Breast epithelium (tissue), 4 donors: ENCODE measurements at regions not wholly inside any gene's neighbourhood (a gene's known extent, or its start where the extent isn't known, plus 50 kb on each side); places are given as distances from the start of the nearest gene placed in this dataset.
A peak's percentile ranks its signal among the peaks of the same experiment; 100 is the strongest.

ENCODE experiments used
- DNase-seq, 2 donors: peaks; one replicate each; pipeline ENCODE4 v3.0.0-alpha.2; 2019; ENCODE audit warnings: low spot score in 2 of 2
- H3K27ac ChIP-seq, 2 donors: fragments of 200-600 bp; sonication (generic) in 1 of 2; one replicate each; pipeline ENCODE4 v1.5.1; 2016 to 2019; ENCODE audit warnings: mild to moderate bottlenecking in 1 of 2
- H3K27me3 ChIP-seq, 2 donors: fragments of 200-600 bp; sonication (generic) in 1 of 2; one replicate each; pipeline versions ENCODE4 v1.5.1 to v1.6.0; 2017 to 2019; ENCODE audit warnings: control low read depth in 1 of 2, mild to moderate bottlenecking in 1 of 2
- H3K36me3 ChIP-seq: fragments of 200-600 bp; one replicate; pipeline ENCODE4 v1.5.1; 2019
- H3K4me1 ChIP-seq, 2 donors: fragments of 200-600 bp; sonication (generic); one replicate each; pipeline ENCODE4 v1.5.1; 2016 to 2019; ENCODE audit warnings: control low read depth in 1 of 2
- H3K4me3 ChIP-seq, 3 donors: fragments of 200-600 bp; sonication (generic); 1 replicate in 2 of 3; 2 replicates in 1 of 3; pipeline ENCODE4 v1.5.1; 2016 to 2019; ENCODE audit warnings: mild to moderate bottlenecking in 3 of 3, moderate library complexity in 2 of 3
- H3K9me3 ChIP-seq, 2 donors: fragments of 200-600 bp; sonication (generic) in 1 of 2; one replicate each; pipeline ENCODE4 v1.5.1; 2016 to 2019; ENCODE audit warnings: control low read depth in 1 of 2
- POLR2A ChIP-seq: fragments of 450-650 bp; IDR thresholded peaks from one replicate; pipeline ENCODE4 v1.6.1; 2016; ENCODE audit warnings: antibody characterized with exemption, mild to moderate bottlenecking, moderate library complexity
- POLR2AphosphoS5 ChIP-seq, 3 donors: sonication (generic); formaldehyde crosslinking; IDR thresholded peaks; one replicate each; pipeline ENCODE4 v1.6.1; 2017; ENCODE audit warnings: antibody characterized with exemption in 3 of 3
- intact Hi-C: fragments of 100-400 bp; cut with DNase I; formaldehyde crosslinking; loops from one replicate; pipeline ENCODE4 v1.15.1; 2023; ENCODE audit warnings: low total_unique reads
- TF ChIP-seq, protein P1 (sequence below), 3 donors: fragments of 450-650 bp; IDR thresholded peaks; one replicate each; pipeline ENCODE4 v1.5.1; 2016 to 2017; ENCODE audit warnings: antibody characterized with exemption in 3 of 3, mild to moderate bottlenecking in 3 of 3, moderate library complexity in 3 of 3

DNA sequence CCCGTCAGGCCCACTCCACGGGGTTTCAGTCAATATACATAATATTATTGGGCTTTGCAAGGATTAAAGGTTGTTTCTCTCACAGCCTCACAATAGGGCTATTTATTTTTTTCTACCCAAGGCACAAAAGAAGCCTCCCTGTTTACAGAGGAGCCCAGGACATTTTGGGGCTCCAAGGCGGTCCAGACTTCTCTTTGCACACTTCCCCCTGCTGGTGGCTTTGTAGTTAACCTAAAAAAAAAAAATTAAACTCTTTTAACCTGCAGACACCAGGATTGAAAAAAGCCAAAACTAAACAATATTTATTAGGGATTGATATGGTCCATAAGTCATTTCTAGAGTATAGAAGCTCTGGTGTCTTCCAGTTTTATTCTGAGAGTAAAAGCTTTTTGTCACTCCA lies 169.7 kb upstream of the ZFHX3 start:
- Histone ChIP-seq H3K4me3 (no peak overlapping the region), H3K27me3 (no peaks in the 10 kb centered on the region), H3K27ac (no peak overlapping the region), H3K9me3 (no peaks in the 10 kb centered on the region), H3K4me1 (no peaks in the 10 kb centered on the region), H3K36me3 (no peaks in the 10 kb centered on the region)
- TF ChIP-seq, protein P1, sequence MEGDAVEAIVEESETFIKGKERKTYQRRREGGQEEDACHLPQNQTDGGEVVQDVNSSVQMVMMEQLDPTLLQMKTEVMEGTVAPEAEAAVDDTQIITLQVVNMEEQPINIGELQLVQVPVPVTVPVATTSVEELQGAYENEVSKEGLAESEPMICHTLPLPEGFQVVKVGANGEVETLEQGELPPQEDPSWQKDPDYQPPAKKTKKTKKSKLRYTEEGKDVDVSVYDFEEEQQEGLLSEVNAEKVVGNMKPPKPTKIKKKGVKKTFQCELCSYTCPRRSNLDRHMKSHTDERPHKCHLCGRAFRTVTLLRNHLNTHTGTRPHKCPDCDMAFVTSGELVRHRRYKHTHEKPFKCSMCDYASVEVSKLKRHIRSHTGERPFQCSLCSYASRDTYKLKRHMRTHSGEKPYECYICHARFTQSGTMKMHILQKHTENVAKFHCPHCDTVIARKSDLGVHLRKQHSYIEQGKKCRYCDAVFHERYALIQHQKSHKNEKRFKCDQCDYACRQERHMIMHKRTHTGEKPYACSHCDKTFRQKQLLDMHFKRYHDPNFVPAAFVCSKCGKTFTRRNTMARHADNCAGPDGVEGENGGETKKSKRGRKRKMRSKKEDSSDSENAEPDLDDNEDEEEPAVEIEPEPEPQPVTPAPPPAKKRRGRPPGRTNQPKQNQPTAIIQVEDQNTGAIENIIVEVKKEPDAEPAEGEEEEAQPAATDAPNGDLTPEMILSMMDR (IDR thresholded peaks at IDR 0.05), result no peak
- TF ChIP-seq POLR2A, result no peak
- DNase-seq, result no peak
- intact Hi-C loops, result no loop called here

DNA sequence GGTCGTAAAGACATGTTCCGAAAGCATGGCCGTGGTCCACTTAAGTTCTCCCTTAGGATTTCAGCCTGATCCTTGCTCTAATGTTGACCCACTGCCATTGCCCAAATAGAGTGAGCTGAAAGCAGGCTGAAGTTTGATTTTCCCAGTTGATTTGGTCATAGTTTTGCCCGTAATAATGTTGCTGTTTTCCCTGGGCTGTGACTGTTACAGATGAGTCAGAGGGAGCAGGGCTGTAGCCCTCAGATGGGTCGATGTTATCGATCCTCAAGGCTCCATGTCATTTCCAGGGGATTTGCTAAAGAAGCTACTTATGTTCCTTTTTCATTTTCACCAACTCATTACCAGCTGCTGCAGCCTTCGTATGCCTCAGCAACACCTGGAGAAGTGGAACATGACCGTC lies 169.0 kb upstream of the ZFHX3 start:
- no peak overlapping the region for H3K27ac ChIP-seq
- DNase-seq, result no peak
- H3K4me1 ChIP-seq, result no peaks in the 10 kb centered on the region
- no peaks in the 10 kb centered on the region for H3K36me3 ChIP-seq
- H3K27me3 ChIP-seq, result no peaks in the 10 kb centered on the region
- no peak overlapping the region for H3K4me3 ChIP-seq
- intact Hi-C loops, result no loop called here
- TF ChIP-seq, protein P1 (IDR thresholded peaks at IDR 0.05), result no peak
- no peak for TF ChIP-seq POLR2A
- TF ChIP-seq POLR2AphosphoS5 (IDR thresholded peaks at IDR 0.05), result no peak
- H3K9me3 ChIP-seq, result no peaks in the 10 kb centered on the region

DNA sequence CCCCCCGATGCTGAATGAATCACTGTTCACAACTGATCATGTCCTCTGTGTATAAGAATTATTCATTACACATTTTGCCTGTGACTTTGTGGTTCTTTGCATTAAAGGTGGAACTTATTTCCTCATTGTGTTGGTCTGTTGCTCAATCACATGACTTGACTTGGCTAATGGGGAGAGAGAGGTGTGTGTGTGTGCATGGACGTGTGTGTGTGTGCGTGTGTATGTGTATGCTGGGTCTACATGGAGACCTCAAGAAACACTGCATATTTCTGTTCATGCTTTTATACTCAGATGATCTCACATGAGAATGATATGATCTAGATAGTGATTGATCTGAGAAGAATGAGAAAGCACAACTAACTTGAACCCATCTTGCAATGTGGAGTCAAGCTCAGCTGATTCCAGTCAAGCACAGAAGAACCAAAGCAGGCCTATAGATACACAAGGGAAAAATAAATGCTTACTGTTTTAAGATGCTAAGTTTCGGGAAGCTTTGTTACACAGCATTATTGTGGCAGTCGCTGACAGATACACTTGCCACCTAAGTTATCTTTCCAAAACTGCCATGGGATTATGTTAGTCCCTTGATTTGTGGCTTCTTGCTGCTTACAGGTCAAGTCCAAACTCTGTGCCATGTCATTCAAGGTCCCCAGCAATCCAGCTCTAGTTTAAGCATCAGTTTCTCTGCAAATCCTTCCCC lies 167.9 kb upstream of the ZFHX3 start:
- no peak for TF ChIP-seq POLR2A
- no peak for TF ChIP-seq POLR2AphosphoS5 (IDR thresholded peaks at IDR 0.05)
- TF ChIP-seq, protein P1 (IDR thresholded peaks at IDR 0.05), result no peak
- Histone ChIP-seq H3K27ac (peak overlapping the region in 1 of 2 donors; percentile 48), H3K4me3 (no peak overlapping the region), H3K9me3 (no peaks in the 10 kb centered on the region), H3K36me3 (no peaks in the 10 kb centered on the region), H3K4me1 (no peaks in the 10 kb centered on the region), H3K27me3 (no peaks in the 10 kb centered on the region)
- intact Hi-C loops, result no loop called here
- no peak for DNase-seq

DNA sequence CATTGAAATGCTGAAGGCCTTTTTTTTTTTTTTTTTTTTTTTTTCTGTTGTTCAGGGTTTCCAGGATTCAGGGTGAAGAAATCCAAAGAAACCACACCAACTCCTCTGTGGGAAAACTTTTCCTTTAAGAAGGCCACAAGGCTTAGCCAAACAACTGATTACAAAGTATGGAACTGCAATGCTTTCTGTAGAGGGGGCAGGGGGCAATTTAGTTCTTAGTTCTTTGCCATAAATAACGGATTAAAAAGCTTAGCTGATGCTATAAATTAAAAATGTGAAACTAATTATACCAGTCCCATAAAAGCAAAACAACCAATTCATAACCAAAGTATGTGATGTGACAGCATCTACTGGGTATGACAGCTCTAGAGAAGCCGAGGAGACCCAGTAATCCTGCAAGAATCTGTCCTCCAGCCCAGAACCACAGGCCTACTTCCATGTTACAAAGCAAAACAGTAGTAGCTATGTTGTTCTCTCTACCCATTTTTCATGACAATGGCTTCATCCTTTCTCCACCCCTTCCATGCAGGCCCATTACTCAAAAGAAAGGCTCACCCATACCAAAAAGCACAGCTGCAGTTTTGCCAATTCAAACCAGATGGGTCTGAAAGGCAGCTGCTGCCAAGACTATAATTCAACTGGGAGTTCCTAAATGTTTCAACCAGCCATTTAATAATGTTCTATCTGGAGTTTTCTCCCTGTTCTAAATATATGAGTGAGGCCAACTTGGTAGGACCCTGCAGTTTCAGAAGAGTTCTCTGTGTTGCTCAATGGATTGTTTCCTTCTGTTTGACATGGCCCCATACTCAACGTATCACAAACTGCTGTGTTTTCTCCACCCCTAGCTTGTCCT lies 167.1 kb upstream of the ZFHX3 start:
- Histone ChIP-seq H3K9me3 (no peaks in the 10 kb centered on the region), H3K27me3 (no peaks in the 10 kb centered on the region), H3K36me3 (no peaks in the 10 kb centered on the region), H3K27ac (peak overlapping the region in 1 of 2 donors; percentile 48), H3K4me3 (no peak overlapping the region), H3K4me1 (no peaks in the 10 kb centered on the region)
- TF ChIP-seq POLR2AphosphoS5 (IDR thresholded peaks at IDR 0.05), result peak in 2 of 3 donors; percentile 11 to 13
- no peak for TF ChIP-seq POLR2A
- DNase-seq, result no peak
- intact Hi-C loops, result no loop called here

DNA sequence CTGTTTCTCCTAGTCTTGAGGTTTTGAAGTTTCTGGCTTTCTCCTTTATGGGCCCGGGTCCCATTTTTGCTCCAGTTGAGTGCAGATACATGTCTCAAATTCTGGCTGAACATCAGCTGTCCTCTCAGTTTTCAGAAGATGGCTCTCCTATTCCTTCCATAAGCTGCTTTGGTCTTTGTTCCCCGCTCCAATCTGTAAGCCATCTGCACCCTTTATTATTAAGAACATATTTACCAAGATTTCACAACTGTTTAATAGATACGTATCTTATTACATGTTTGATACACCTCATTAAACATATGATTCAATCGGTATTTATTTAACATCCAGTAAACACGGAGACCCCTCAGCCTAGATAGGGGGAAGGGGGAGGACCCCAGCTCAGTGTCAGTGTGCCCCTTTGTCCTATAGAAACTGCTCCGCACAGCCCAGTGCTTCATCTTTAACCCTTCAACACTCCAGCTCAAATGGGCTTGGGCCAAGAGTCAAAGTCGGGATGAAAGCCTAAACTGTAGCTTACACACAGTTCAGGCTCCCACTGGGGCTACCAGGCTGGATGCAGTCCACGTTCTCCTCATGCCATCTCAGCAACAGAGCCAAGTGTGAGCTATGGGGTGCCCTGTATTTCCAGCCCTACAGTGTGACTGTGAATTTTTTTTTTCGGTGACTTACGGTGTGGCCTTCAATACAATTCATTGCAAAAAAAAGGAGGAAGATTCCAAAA lies 166.0 kb upstream of the ZFHX3 start:
- Histone ChIP-seq H3K27ac (peak overlapping the region in 1 of 2 donors; percentile 69), H3K4me1 (no peaks in the 10 kb centered on the region), H3K36me3 (no peaks in the 10 kb centered on the region), H3K4me3 (no peak overlapping the region), H3K27me3 (no peaks in the 10 kb centered on the region), H3K9me3 (no peaks in the 10 kb centered on the region)
- TF ChIP-seq POLR2A (no peak), POLR2AphosphoS5 (IDR thresholded peaks at IDR 0.05) (no peak)
- TF ChIP-seq, protein P1 (IDR thresholded peaks at IDR 0.05), result no peak
- DNase-seq, result no peak
- intact Hi-C loops, result no loop called here
